ENCODE measurements at regions not wholly inside any gene's neighbourhood (a gene's known extent, or its start where the extent isn't known, plus 50 kb on each side); places are given as distances from the start of the nearest gene placed in this dataset.

- TF ChIP-seq DDIT3 (CRISPR knock-in tag; IDR thresholded peaks at IDR 0.05) (no peak), BRCA1 (CRISPR knock-in tag; IDR thresholded peaks at IDR 0.05) (no peak)
Measured at GRCh38 chr15:38876211-38876610, 311.6 kb upstream of the RASGRP1 start (continued).

DNA sequence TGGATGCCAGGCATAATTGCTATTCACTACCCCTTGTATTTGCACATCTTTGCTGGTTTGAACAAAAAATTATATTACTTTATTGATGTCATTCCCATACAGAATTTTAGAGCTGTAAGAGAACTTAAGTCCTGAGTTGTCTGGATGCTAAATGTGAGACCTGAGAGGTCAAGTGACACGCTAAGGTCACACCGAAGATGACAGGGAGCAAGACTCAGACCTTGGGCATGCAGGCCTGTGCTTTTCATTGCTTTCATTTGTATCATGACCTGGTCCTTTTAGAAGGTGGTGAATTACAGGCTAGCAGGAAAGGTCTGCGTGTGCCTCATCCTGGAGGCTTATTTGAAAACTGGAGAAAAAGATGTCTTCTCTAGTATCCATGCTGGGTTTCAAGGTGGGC is 312.0 kb upstream of the RASGRP1 start:
- no peaks in the 10 kb centered on the region for H3K36me3 ChIP-seq (replicated peaks in 1 of 2; ENCODE audit: control insufficient read depth in 1 of 2, insufficient read depth in 2 of 2, low read length in 2 of 2)
- H3K4me3 ChIP-seq (replicated peaks in 1 of 3; ENCODE audit: insufficient read depth in 1 of 3, low read depth in 2 of 3, low read length in 3 of 3), result no peak overlapping the region
- DNase-seq (ENCODE audit: low spot score) (no peak), FAIRE-seq (no peak), ATAC-seq (no peak)
- WGBS (ENCODE audit: low lambda C conversion rate), result 85% methylated on average over 3 of the region's 3 CpGs
- H3K9ac ChIP-seq (ENCODE audit: insufficient read depth, low read depth, low read length), result no peak overlapping the region
- POLR2A ChIA-PET, result no interaction called here
- no peak overlapping the region for H2AFZ ChIP-seq (ENCODE audit: low read length)
- H3K4me1 ChIP-seq (ENCODE audit: insufficient read depth, low read length), result peaks cover 29% of the 10 kb centered on the region
- intact Hi-C loops (cut with micrococcal nuclease; ENCODE audit: unreplicated experiment), result no loop called here
- H3K27ac ChIP-seq (ENCODE audit: extremely low read length, insufficient read depth, low read length), result no peak overlapping the region
- no peaks in the 10 kb centered on the region for H3K79me2 ChIP-seq (ENCODE audit: insufficient read depth, low read length)
- no TSS peak for BruUV-seq (replicated peaks)
- H3K27me3 ChIP-seq (ENCODE audit: control insufficient read depth in 1 of 2, insufficient read depth in 2 of 2, low read length in 2 of 2), result no peaks in the 10 kb centered on the region
- H3K4me2 ChIP-seq (ENCODE audit: low read depth, low read length), result no peak overlapping the region
- TF ChIP-seq, protein P1, sequence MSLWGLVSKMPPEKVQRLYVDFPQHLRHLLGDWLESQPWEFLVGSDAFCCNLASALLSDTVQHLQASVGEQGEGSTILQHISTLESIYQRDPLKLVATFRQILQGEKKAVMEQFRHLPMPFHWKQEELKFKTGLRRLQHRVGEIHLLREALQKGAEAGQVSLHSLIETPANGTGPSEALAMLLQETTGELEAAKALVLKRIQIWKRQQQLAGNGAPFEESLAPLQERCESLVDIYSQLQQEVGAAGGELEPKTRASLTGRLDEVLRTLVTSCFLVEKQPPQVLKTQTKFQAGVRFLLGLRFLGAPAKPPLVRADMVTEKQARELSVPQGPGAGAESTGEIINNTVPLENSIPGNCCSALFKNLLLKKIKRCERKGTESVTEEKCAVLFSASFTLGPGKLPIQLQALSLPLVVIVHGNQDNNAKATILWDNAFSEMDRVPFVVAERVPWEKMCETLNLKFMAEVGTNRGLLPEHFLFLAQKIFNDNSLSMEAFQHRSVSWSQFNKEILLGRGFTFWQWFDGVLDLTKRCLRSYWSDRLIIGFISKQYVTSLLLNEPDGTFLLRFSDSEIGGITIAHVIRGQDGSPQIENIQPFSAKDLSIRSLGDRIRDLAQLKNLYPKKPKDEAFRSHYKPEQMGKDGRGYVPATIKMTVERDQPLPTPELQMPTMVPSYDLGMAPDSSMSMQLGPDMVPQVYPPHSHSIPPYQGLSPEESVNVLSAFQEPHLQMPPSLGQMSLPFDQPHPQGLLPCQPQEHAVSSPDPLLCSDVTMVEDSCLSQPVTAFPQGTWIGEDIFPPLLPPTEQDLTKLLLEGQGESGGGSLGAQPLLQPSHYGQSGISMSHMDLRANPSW (CRISPR knock-in tag; IDR thresholded peaks at IDR 0.05; ENCODE audit: borderline replicate concordance), result no peak
- no peak for TF ChIP-seq ZNF253 (CRISPR knock-in tag; IDR thresholded peaks at IDR 0.05; ENCODE audit: borderline replicate concordance)
- TF ChIP-seq MTA1 (CRISPR knock-in tag; IDR thresholded peaks at IDR 0.05; ENCODE audit: borderline replicate concordance), result no peak
- no peak for TF ChIP-seq ZNF280B (CRISPR knock-in tag; IDR thresholded peaks at IDR 0.05; ENCODE audit: borderline replicate concordance)
- in situ Hi-C loops (cut with HindIII; ENCODE audit: extremely low pct_ligation_motif_present, low pct_unique_long_range_greater_than_20kb), result no loop called here
- no peaks in the 10 kb centered on the region for H3K9me3 ChIP-seq (ENCODE audit: low read length)
- H4K20me1 ChIP-seq (ENCODE audit: insufficient read depth, low read length), result no peaks in the 10 kb centered on the region
- CTCF ChIA-PET (ENCODE audit: low intra/inter-chr PET ratio, low total read pairs), result no interaction called here
